ENCODE measurements at regions not wholly inside any gene's neighbourhood (a gene's known extent, or its start where the extent isn't known, plus 50 kb on each side); places are given as distances from the start of the nearest gene placed in this dataset.

DNA sequence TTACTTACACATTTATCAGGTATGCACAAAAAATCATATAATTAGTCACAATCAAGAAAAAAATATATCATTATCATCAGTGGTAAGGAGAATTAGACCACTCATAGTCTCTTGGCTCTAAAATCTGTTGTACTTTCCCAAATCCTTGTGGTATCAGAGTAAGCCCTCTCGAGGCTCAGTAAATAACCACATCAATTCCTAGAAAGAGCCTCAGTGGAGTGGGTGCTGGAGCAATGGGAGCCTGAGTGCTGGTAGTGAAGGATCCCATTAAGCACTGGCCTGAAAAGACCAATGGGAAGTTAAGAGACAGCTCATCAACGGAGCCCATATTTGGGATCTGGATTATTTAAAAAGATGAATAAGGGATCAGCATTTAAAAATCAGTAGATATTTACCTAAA lies 130.3 kb upstream of the EFNA5 start:
- ATAC-seq: no peak
- no peak for TF ChIP-seq RARB (CRISPR knock-in tag; IDR thresholded peaks at IDR 0.05)
- TF ChIP-seq ZC3H10 (CRISPR knock-in tag; IDR thresholded peaks at IDR 0.05): no peak
- TF ChIP-seq, protein P1, sequence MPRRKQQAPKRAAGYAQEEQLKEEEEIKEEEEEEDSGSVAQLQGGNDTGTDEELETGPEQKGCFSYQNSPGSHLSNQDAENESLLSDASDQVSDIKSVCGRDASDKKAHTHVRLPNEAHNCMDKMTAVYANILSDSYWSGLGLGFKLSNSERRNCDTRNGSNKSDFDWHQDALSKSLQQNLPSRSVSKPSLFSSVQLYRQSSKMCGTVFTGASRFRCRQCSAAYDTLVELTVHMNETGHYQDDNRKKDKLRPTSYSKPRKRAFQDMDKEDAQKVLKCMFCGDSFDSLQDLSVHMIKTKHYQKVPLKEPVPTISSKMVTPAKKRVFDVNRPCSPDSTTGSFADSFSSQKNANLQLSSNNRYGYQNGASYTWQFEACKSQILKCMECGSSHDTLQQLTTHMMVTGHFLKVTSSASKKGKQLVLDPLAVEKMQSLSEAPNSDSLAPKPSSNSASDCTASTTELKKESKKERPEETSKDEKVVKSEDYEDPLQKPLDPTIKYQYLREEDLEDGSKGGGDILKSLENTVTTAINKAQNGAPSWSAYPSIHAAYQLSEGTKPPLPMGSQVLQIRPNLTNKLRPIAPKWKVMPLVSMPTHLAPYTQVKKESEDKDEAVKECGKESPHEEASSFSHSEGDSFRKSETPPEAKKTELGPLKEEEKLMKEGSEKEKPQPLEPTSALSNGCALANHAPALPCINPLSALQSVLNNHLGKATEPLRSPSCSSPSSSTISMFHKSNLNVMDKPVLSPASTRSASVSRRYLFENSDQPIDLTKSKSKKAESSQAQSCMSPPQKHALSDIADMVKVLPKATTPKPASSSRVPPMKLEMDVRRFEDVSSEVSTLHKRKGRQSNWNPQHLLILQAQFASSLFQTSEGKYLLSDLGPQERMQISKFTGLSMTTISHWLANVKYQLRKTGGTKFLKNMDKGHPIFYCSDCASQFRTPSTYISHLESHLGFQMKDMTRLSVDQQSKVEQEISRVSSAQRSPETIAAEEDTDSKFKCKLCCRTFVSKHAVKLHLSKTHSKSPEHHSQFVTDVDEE (CRISPR knock-in tag; IDR thresholded peaks at IDR 0.05): no peak
- no peak for TF ChIP-seq OSR1 (CRISPR knock-in tag; IDR thresholded peaks at IDR 0.05)

GRCh38 chr5:107799306-107799705 lies 128.6 kb upstream of the EFNA5 start:
- ATAC-seq: no peak
- TF ChIP-seq ZNF8 (CRISPR knock-in tag; IDR thresholded peaks at IDR 0.05): no peak
- no peak for TF ChIP-seq ESRRG (CRISPR knock-in tag; IDR thresholded peaks at IDR 0.05)
- no peak for TF ChIP-seq ISL1 (CRISPR knock-in tag; IDR thresholded peaks at IDR 0.05)
- TF ChIP-seq ZFP30 (CRISPR knock-in tag; IDR thresholded peaks at IDR 0.05): no peak
- TF ChIP-seq PPARA (CRISPR knock-in tag; IDR thresholded peaks at IDR 0.05; ENCODE audit: borderline replicate concordance): no peak

GRCh38 chr5:107796797-107797196 lies 126.1 kb upstream of the EFNA5 start:
- ATAC-seq: no peak
- TF ChIP-seq TCF4 (CRISPR knock-in tag; IDR thresholded peaks at IDR 0.05; ENCODE audit: borderline replicate concordance) (no peak), CSRNP3 (CRISPR knock-in tag; IDR thresholded peaks at IDR 0.05) (no peak), ZNF70 (CRISPR knock-in tag; IDR thresholded peaks at IDR 0.05) (no peak), ARNTL (CRISPR knock-in tag; IDR thresholded peaks at IDR 0.05; ENCODE audit: borderline replicate concordance, low read depth) (no peak), ZNF8 (CRISPR knock-in tag; IDR thresholded peaks at IDR 0.05) (no peak), CSDC2 (CRISPR knock-in tag; IDR thresholded peaks at IDR 0.05) (no peak)

GRCh38 chr5:107794741-107795140 lies 124.0 kb upstream of the EFNA5 start:
- TF ChIP-seq TOX (CRISPR knock-in tag; IDR thresholded peaks at IDR 0.05; ENCODE audit: borderline replicate concordance) (no peak), ISL1 (CRISPR knock-in tag; IDR thresholded peaks at IDR 0.05) (no peak), ZNF8 (CRISPR knock-in tag; IDR thresholded peaks at IDR 0.05) (no peak), BACH2 (CRISPR knock-in tag; IDR thresholded peaks at IDR 0.05; ENCODE audit: borderline replicate concordance) (no peak), PATZ1 (CRISPR knock-in tag; IDR thresholded peaks at IDR 0.05; ENCODE audit: borderline replicate concordance) (no peak), ZFP3 (CRISPR knock-in tag; IDR thresholded peaks at IDR 0.05) (no peak), TCF4 (CRISPR knock-in tag; IDR thresholded peaks at IDR 0.05; ENCODE audit: borderline replicate concordance) (no peak), ZNF70 (CRISPR knock-in tag; IDR thresholded peaks at IDR 0.05) (no peak), PPARA (CRISPR knock-in tag; IDR thresholded peaks at IDR 0.05; ENCODE audit: borderline replicate concordance) (no peak)
- TF ChIP-seq, protein P1 (CRISPR knock-in tag; IDR thresholded peaks at IDR 0.05): no peak
- no peak for ATAC-seq

- no peak for ATAC-seq
These were observed 122.2 kb upstream of the EFNA5 start for GRCh38 chr5:107792940-107793339.

More at GRCh38 chr5:107792940-107793339, 122.2 kb upstream of the EFNA5 start:
- TF ChIP-seq ZFP3 (CRISPR knock-in tag; IDR thresholded peaks at IDR 0.05): no peak
- TF ChIP-seq ARNTL (CRISPR knock-in tag; IDR thresholded peaks at IDR 0.05; ENCODE audit: borderline replicate concordance, low read depth): no peak
- TF ChIP-seq RARB (CRISPR knock-in tag; IDR thresholded peaks at IDR 0.05): no peak
- no peak for TF ChIP-seq PPARA (CRISPR knock-in tag; IDR thresholded peaks at IDR 0.05; ENCODE audit: borderline replicate concordance)
- no peak for TF ChIP-seq CSDC2 (CRISPR knock-in tag; IDR thresholded peaks at IDR 0.05)
- TF ChIP-seq, protein P1 (CRISPR knock-in tag; IDR thresholded peaks at IDR 0.05): no peak
- TF ChIP-seq PATZ1 (CRISPR knock-in tag; IDR thresholded peaks at IDR 0.05; ENCODE audit: borderline replicate concordance): no peak
